Keratinocyte (primary cell): ENCODE measurements at regions not wholly inside any gene's neighbourhood (a gene's known extent, or its start where the extent isn't known, plus 50 kb on each side); places are given as distances from the start of the nearest gene placed in this dataset.

Source experiments
- DNase-seq: peaks from one replicate; pipeline ENCODE4 v3.0.0-alpha.2; 2011; ENCODE audit warnings: low read depth, missing footprints, low spot score
- FAIRE-seq: peaks from 2 replicates; lab custom pipeline; 2011; peaks lifted over from hg19 to GRCh38; lab: Jason Lieb, UNC
- H2AFZ ChIP-seq: 2 replicates; pipeline ENCODE4 v1.6.0; 2012; ENCODE audit warnings: low read length, control low read depth, inconsistent platforms; ENCODE audit not compliant: control insufficient read depth
- H3K27ac ChIP-seq: 2 replicates; pipeline ENCODE4 v1.5.1; 2011; ENCODE audit warnings: low read length; ENCODE audit not compliant: control insufficient read depth, insufficient read depth
- H3K27me3 ChIP-seq: 3 replicates; pipeline ENCODE4 v1.6.0; 2011; ENCODE audit warnings: low read length; ENCODE audit not compliant: control insufficient read depth, insufficient read depth; ENCODE audit errors: extremely low read depth
- H3K36me3 ChIP-seq, 2 experiments: 2 replicates in 1 of 2; 3 replicates in 1 of 2; pipeline ENCODE4 v1.5.1; 2011; ENCODE audit warnings: low read length in 2 of 2, mild to moderate bottlenecking in 1 of 2; ENCODE audit not compliant: control insufficient read depth in 2 of 2, insufficient read depth in 2 of 2; ENCODE audit errors: extremely low read depth in 1 of 2
- H3K4me1 ChIP-seq: 3 replicates; pipeline ENCODE4 v1.5.1; 2011; ENCODE audit warnings: low read length; ENCODE audit not compliant: control insufficient read depth, insufficient read depth; ENCODE audit errors: extremely low read depth
- H3K4me2 ChIP-seq: 3 replicates; pipeline ENCODE4 v1.6.0; 2011; ENCODE audit warnings: low read depth, low read length; ENCODE audit not compliant: control insufficient read depth, insufficient read depth; ENCODE audit errors: extremely low read depth
- H3K4me3 ChIP-seq, 3 experiments: fragments of 200-600 bp in 1 of 3; sonication (generic) in 1 of 3; 2 replicates in 2 of 3; 3 replicates in 1 of 3; pipeline ENCODE4 v1.5.1; 2011 to 2016; ENCODE audit warnings: low read length in 3 of 3, mild to moderate bottlenecking in 3 of 3, control low read depth in 2 of 3, inconsistent platforms in 1 of 3, low read depth in 1 of 3, mixed read lengths in 1 of 3, mixed run types in 1 of 3, moderate library complexity in 1 of 3; ENCODE audit not compliant: control insufficient read depth in 2 of 3, insufficient read depth in 2 of 3; ENCODE audit errors: extremely low read depth in 1 of 3
- H3K79me2 ChIP-seq: 2 replicates; pipeline ENCODE4 v1.6.0; 2012; ENCODE audit warnings: low read length; ENCODE audit not compliant: control insufficient read depth, insufficient read depth
- H3K9ac ChIP-seq: 3 replicates; pipeline ENCODE4 v1.6.0; 2011; ENCODE audit warnings: low read length; ENCODE audit not compliant: control insufficient read depth, insufficient read depth; ENCODE audit errors: extremely low read depth
- H3K9me1 ChIP-seq: 3 replicates; pipeline ENCODE4 v1.6.0; 2011; ENCODE audit warnings: low read length; ENCODE audit not compliant: control insufficient read depth, insufficient read depth; ENCODE audit errors: extremely low read depth
- H3K9me3 ChIP-seq: 2 replicates; pipeline ENCODE4 v1.5.1; 2012; ENCODE audit warnings: low read depth, low read length; ENCODE audit not compliant: control insufficient read depth
- H4K20me1 ChIP-seq: 3 replicates; pipeline ENCODE4 v1.6.0; 2011; ENCODE audit warnings: low read length; ENCODE audit not compliant: control insufficient read depth, insufficient read depth; ENCODE audit errors: extremely low read depth
- CTCF ChIP-seq, 3 experiments: IDR thresholded peaks in 1 of 3; conservative IDR thresholded peaks in 1 of 3; optimal IDR thresholded peaks in 1 of 3; 2 replicates in 2 of 3; 3 replicates in 1 of 3; pipeline versions ENCODE3 to v1.5.1; 2011; ENCODE audit warnings: low read length in 3 of 3, mild to moderate bottlenecking in 3 of 3, moderate library complexity in 2 of 3, control low read depth in 1 of 3, inconsistent platforms in 1 of 3; ENCODE audit not compliant: insufficient read depth in 2 of 3; ENCODE audit errors: extremely low read depth in 1 of 3
- EZH2 ChIP-seq: IDR thresholded peaks from one replicate; pipeline ENCODE4 v1.6.1; 2012; ENCODE audit warnings: inconsistent platforms, mild to moderate bottlenecking, low read length, moderate library complexity
- dilution Hi-C: fragments of 300-500 bp; cut with MboI; formaldehyde crosslinking; loops from one replicate; pipeline ENCODE4 v1.7.0; 2020; ENCODE audit warnings: low sequenced_read_pairs; ENCODE audit not compliant: extremely low pct_ligation_motif_present

- no peaks in the 10 kb centered on the region for H4K20me1 ChIP-seq
- DNase-seq (no peak), FAIRE-seq (no peak)
- no peaks in the 10 kb centered on the region for H3K27me3 ChIP-seq
- no peak overlapping the region for H3K4me3 ChIP-seq
- no peaks in the 10 kb centered on the region for H3K4me1 ChIP-seq
- no peaks in the 10 kb centered on the region for H3K36me3 ChIP-seq
- no peak overlapping the region for H2AFZ ChIP-seq
- H3K79me2 ChIP-seq: no peaks in the 10 kb centered on the region
- H3K27ac ChIP-seq: no peak overlapping the region
- TF ChIP-seq CTCF (optimal IDR thresholded peaks at IDR 0.05 in 1 of 3, IDR thresholded peaks at IDR 0.05 in 1 of 3, conservative IDR thresholded peaks at IDR 0.05 in 1 of 3; ENCODE audit: extremely low read depth in 1 of 3, insufficient read depth in 2 of 3, low read length in 3 of 3) (no peak), EZH2 (no peak)
- no peaks in the 10 kb centered on the region for H3K9me1 ChIP-seq
- dilution Hi-C loops: no loop called here
- no peak overlapping the region for H3K9ac ChIP-seq
- no peak overlapping the region for H3K4me2 ChIP-seq
- no peaks in the 10 kb centered on the region for H3K9me3 ChIP-seq
Measured at GRCh38 chr2:41042343-41042742, 590.5 kb upstream of the SLC8A1 start.

- H2AFZ ChIP-seq: no peak overlapping the region
- H3K27me3 ChIP-seq: no peaks in the 10 kb centered on the region
- DNase-seq (no peak), FAIRE-seq (no peak)
- H3K4me1 ChIP-seq: no peaks in the 10 kb centered on the region
- dilution Hi-C loops: no loop called here
- no peaks in the 10 kb centered on the region for H3K79me2 ChIP-seq
- no peak overlapping the region for H3K4me2 ChIP-seq
- H3K4me3 ChIP-seq: no peak overlapping the region
- no peaks in the 10 kb centered on the region for H3K9me3 ChIP-seq
- no peak overlapping the region for H3K9ac ChIP-seq
- no peak for TF ChIP-seq CTCF (optimal IDR thresholded peaks at IDR 0.05 in 1 of 3, IDR thresholded peaks at IDR 0.05 in 1 of 3, conservative IDR thresholded peaks at IDR 0.05 in 1 of 3; ENCODE audit: extremely low read depth in 1 of 3, insufficient read depth in 2 of 3, low read length in 3 of 3)
- TF ChIP-seq EZH2: no peak
- no peaks in the 10 kb centered on the region for H3K9me1 ChIP-seq
- H4K20me1 ChIP-seq: no peaks in the 10 kb centered on the region
- no peaks in the 10 kb centered on the region for H3K36me3 ChIP-seq
- no peak overlapping the region for H3K27ac ChIP-seq
Measured at GRCh38 chr2:41061356-41061755, 609.5 kb upstream of the SLC8A1 start.
